Choroid plexus epithelial cell (primary cell): ENCODE measurements at regions not wholly inside any gene's neighbourhood (a gene's known extent, or its start where the extent isn't known, plus 50 kb on each side); places are given as distances from the start of the nearest gene placed in this dataset.

Source experiments
- DNase-seq: peaks from one replicate; pipeline ENCODE4 v3.0.0-alpha.2; 2010; ENCODE audit warnings: low read depth
- H3K4me3 ChIP-seq: 2 replicates; pipeline ENCODE4 v1.5.1; 2011; ENCODE audit warnings: low read depth, mild to moderate bottlenecking, control low read depth, low read length, moderate library complexity
- CTCF ChIP-seq: conservative IDR thresholded peaks from 2 replicates; pipeline ENCODE4 v1.5.1; 2011; ENCODE audit warnings: low read depth, mild to moderate bottlenecking, control low read depth, inconsistent platforms, low read length, moderate library complexity

GRCh38 chr6:2594868-2595267 is 155.9 kb downstream of the MYLK4 start:
- no peak overlapping the region for H3K4me3 ChIP-seq
- no peak for TF ChIP-seq CTCF
- DNase-seq: no peak

- no peak for DNase-seq
- H3K4me3 ChIP-seq: no peak overlapping the region
- no peak for TF ChIP-seq CTCF
These were observed 157.6 kb downstream of the MYLK4 start for GRCh38 chr6:2593167-2593566.

GRCh38 chr6:2589171-2589661 is 161.5 kb downstream of the MYLK4 start:
- no peak overlapping the region for H3K4me3 ChIP-seq
- TF ChIP-seq CTCF: no peak
- DNase-seq: no peak

- no peak overlapping the region for H3K4me3 ChIP-seq
- no peak for DNase-seq
- no peak for TF ChIP-seq CTCF
These were observed 167.3 kb downstream of the MYLK4 start for GRCh38 chr6:2583459-2583858.

GRCh38 chr6:2582268-2582667 is 168.5 kb downstream of the MYLK4 start:
- no peak for DNase-seq
- TF ChIP-seq CTCF: no peak
- H3K4me3 ChIP-seq: no peak overlapping the region

GRCh38 chr6:2581611-2582010 is 169.1 kb downstream of the MYLK4 start:
- no peak overlapping the region for H3K4me3 ChIP-seq
- DNase-seq: no peak
- no peak for TF ChIP-seq CTCF

- H3K4me3 ChIP-seq: no peak overlapping the region
- TF ChIP-seq CTCF: no peak
- DNase-seq: no peak
These were observed 169.7 kb downstream of the MYLK4 start for GRCh38 chr6:2581011-2581410.
